ENCODE measurements at regions not wholly inside any gene's neighbourhood (a gene's known extent, or its start where the extent isn't known, plus 50 kb on each side); places are given as distances from the start of the nearest gene placed in this dataset.
"Not testable (repeated sequence)": the region's sequence is repeated elsewhere in the genome, so short reads cannot be mapped to it uniquely, and the experiment has no call there.

DNA sequence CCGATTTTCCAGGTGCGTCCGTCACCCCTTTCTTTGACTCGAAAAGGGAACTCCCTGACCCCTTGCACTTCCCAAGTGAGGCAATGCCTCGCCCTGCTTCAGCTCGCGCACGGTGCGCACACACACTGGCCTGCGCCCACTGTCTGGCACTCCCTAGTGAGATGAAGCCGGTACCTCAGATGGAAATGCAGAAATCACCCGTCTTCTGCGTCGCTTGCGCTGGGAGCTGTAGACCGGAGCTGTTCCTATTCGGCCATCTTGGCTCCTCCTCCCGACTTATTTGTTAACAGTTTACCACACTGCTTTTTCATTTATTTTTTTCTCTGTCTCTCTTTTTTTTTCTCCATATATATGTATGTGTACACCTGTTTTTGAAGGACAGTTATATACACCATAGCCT is 112.2 kb downstream of the MAD2L1 start:
- TF ChIP-seq, protein P1, sequence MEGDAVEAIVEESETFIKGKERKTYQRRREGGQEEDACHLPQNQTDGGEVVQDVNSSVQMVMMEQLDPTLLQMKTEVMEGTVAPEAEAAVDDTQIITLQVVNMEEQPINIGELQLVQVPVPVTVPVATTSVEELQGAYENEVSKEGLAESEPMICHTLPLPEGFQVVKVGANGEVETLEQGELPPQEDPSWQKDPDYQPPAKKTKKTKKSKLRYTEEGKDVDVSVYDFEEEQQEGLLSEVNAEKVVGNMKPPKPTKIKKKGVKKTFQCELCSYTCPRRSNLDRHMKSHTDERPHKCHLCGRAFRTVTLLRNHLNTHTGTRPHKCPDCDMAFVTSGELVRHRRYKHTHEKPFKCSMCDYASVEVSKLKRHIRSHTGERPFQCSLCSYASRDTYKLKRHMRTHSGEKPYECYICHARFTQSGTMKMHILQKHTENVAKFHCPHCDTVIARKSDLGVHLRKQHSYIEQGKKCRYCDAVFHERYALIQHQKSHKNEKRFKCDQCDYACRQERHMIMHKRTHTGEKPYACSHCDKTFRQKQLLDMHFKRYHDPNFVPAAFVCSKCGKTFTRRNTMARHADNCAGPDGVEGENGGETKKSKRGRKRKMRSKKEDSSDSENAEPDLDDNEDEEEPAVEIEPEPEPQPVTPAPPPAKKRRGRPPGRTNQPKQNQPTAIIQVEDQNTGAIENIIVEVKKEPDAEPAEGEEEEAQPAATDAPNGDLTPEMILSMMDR (IDR thresholded peaks at IDR 0.05): not testable (repeated sequence)
- not testable (repeated sequence) for TF ChIP-seq POLR2A (IDR thresholded peaks at IDR 0.05)
